ENCODE measurements at regions not wholly inside any gene's neighbourhood (a gene's known extent, or its start where the extent isn't known, plus 50 kb on each side); places are given as distances from the start of the nearest gene placed in this dataset.

- no peaks in the 10 kb centered on the region for H3K4me1 Mint-ChIP-seq
- no peak overlapping the region for H3K4me3 Mint-ChIP-seq
- no peak overlapping the region for H3K27ac Mint-ChIP-seq
Measured at GRCh38 chr2:52368141-52368540, 1336.2 kb upstream of the NRXN1 start.

GRCh38 chr2:52365946-52366345, 1334.0 kb upstream of the NRXN1 start:
- peaks cover 15% of the 10 kb centered on the region for H3K9me3 Mint-ChIP-seq
- H3K27ac Mint-ChIP-seq, result no peak overlapping the region
- H3K4me1 Mint-ChIP-seq, result no peaks in the 10 kb centered on the region
- no peak overlapping the region for H3K4me3 Mint-ChIP-seq
- TF ChIP-seq CTCF (IDR thresholded peaks at IDR 0.05), result no peak
- peaks cover 7% of the 10 kb centered on the region for H3K36me3 Mint-ChIP-seq (ENCODE audit: low read depth)
- H3K27me3 Mint-ChIP-seq (ENCODE audit: low read depth, poor library complexity), result peaks cover 3% of the 10 kb centered on the region
- DNase-seq, result no peak

More at GRCh38 chr2:52368141-52368540, 1336.2 kb upstream of the NRXN1 start:
- TF ChIP-seq CTCF (IDR thresholded peaks at IDR 0.05), result no peak
- peaks cover 7% of the 10 kb centered on the region for H3K36me3 Mint-ChIP-seq (ENCODE audit: low read depth)
- no peak for DNase-seq
- H3K27me3 Mint-ChIP-seq (ENCODE audit: low read depth, poor library complexity), result peaks cover 3% of the 10 kb centered on the region
- peaks cover 15% of the 10 kb centered on the region for H3K9me3 Mint-ChIP-seq

- H3K9me3 Mint-ChIP-seq, result peaks cover 15% of the 10 kb centered on the region
- peaks cover 30% of the 10 kb centered on the region for H3K4me1 Mint-ChIP-seq
- DNase-seq, result no peak
- no peaks in the 10 kb centered on the region for H3K27me3 Mint-ChIP-seq (ENCODE audit: low read depth, poor library complexity)
- H3K4me3 Mint-ChIP-seq, result no peak overlapping the region
- H3K36me3 Mint-ChIP-seq (ENCODE audit: low read depth), result peaks cover 13% of the 10 kb centered on the region
- no peak for TF ChIP-seq CTCF (IDR thresholded peaks at IDR 0.05)
- H3K27ac Mint-ChIP-seq, result peak overlapping the region; percentile 92
Measured at GRCh38 chr2:52356556-52356955, 1324.6 kb upstream of the NRXN1 start.

- Mint-ChIP-seq H3K4me3 (no peak overlapping the region), H3K27me3 (ENCODE audit: low read depth, poor library complexity) (no peaks in the 10 kb centered on the region), H3K27ac (no peak overlapping the region), H3K9me3 (no peaks in the 10 kb centered on the region), H3K4me1 (peaks cover 25% of the 10 kb centered on the region), H3K36me3 (ENCODE audit: low read depth) (peaks cover 4% of the 10 kb centered on the region)
- no peak for TF ChIP-seq CTCF (IDR thresholded peaks at IDR 0.05)
- no peak for DNase-seq
Measured at GRCh38 chr2:52347292-52347691, 1315.4 kb upstream of the NRXN1 start.

- no peak for DNase-seq
- no peak for TF ChIP-seq CTCF (IDR thresholded peaks at IDR 0.05)
- H3K36me3 Mint-ChIP-seq (ENCODE audit: low read depth), result no peaks in the 10 kb centered on the region
- no peak overlapping the region for H3K4me3 Mint-ChIP-seq
- no peaks in the 10 kb centered on the region for H3K27me3 Mint-ChIP-seq (ENCODE audit: low read depth, poor library complexity)
- H3K4me1 Mint-ChIP-seq, result peaks cover 33% of the 10 kb centered on the region
- H3K27ac Mint-ChIP-seq, result peak overlapping the region; percentile 88
- no peaks in the 10 kb centered on the region for H3K9me3 Mint-ChIP-seq
Measured at GRCh38 chr2:52345676-52346075, 1313.7 kb upstream of the NRXN1 start.

- no peak overlapping the region for H3K27ac Mint-ChIP-seq
Measured at GRCh38 chr2:52345082-52345481, 1313.2 kb upstream of the NRXN1 start.

More at GRCh38 chr2:52345082-52345481, 1313.2 kb upstream of the NRXN1 start:
- Mint-ChIP-seq H3K27me3 (ENCODE audit: low read depth, poor library complexity) (no peaks in the 10 kb centered on the region), H3K9me3 (no peaks in the 10 kb centered on the region), H3K4me1 (peaks cover 36% of the 10 kb centered on the region), H3K36me3 (ENCODE audit: low read depth) (no peaks in the 10 kb centered on the region), H3K4me3 (no peak overlapping the region)
- TF ChIP-seq CTCF (IDR thresholded peaks at IDR 0.05), result no peak
- DNase-seq, result no peak
